SK-N-SH treated with all-trans-retinoic acid at 6 μM for 48 hours (cell line): ENCODE measurements at regions not wholly inside any gene's neighbourhood (a gene's known extent, or its start where the extent isn't known, plus 50 kb on each side); places are given as distances from the start of the nearest gene placed in this dataset.

Experiments used
- ATAC-seq: fragments of 200-7000 bp; cut with Tn5 transposase; 3 replicates; pipeline ENCODE4 v1.9.1; 2020; ENCODE audit warnings: mild to moderate bottlenecking, moderate library complexity
- ARNTL ChIP-seq: fragments of 450-650 bp; formaldehyde crosslinking; IDR thresholded peaks from 2 replicates; pipeline ENCODE4 v1.5.0; 2020; ENCODE audit warnings: low read depth, mild to moderate bottlenecking, moderate library complexity, borderline replicate concordance
- CREB5 ChIP-seq: fragments of 250-450 bp; sonication (Bioruptor Pico); IDR thresholded peaks from 2 replicates; pipeline ENCODE4 v1.5.1; 2020; ENCODE audit warnings: low read depth, mild to moderate bottlenecking, moderate library complexity
- CSDC2 ChIP-seq: fragments of 250-450 bp; sonication (Bioruptor Pico); IDR thresholded peaks from 2 replicates; pipeline ENCODE4 v1.5.0; 2020; ENCODE audit warnings: mild to moderate bottlenecking, moderate library complexity
- ESRRG ChIP-seq: fragments of 250-450 bp; sonication (Bioruptor Pico); IDR thresholded peaks from 2 replicates; pipeline ENCODE4 v1.6.1; 2021; ENCODE audit warnings: mild to moderate bottlenecking
- ISL1 ChIP-seq: fragments of 250-450 bp; sonication (Bioruptor Pico); IDR thresholded peaks from 2 replicates; pipeline ENCODE4 v2.1.2; 2022; ENCODE audit warnings: mild to moderate bottlenecking, moderate library complexity
- OSR1 ChIP-seq: fragments of 250-450 bp; sonication (Bioruptor Pico); IDR thresholded peaks from 2 replicates; pipeline ENCODE4 v1.8.0; 2022; ENCODE audit warnings: moderate library complexity, mild to moderate bottlenecking, inconsistent platforms
- POU6F1 ChIP-seq: fragments of 250-450 bp; sonication (Bioruptor Pico); IDR thresholded peaks from 2 replicates; pipeline ENCODE4 v1.8.0; 2021; ENCODE audit warnings: low read depth, mild to moderate bottlenecking, moderate library complexity, borderline replicate concordance
- PPARA ChIP-seq: fragments of 250-450 bp; sonication (Bioruptor Pico); IDR thresholded peaks from 2 replicates; pipeline ENCODE4 v1.5.0; 2020; ENCODE audit warnings: mild to moderate bottlenecking, borderline replicate concordance
- RARB ChIP-seq: fragments of 250-450 bp; sonication (Bioruptor Pico); IDR thresholded peaks from 2 replicates; pipeline ENCODE4 v1.8.0; 2021; ENCODE audit warnings: mild to moderate bottlenecking, moderate library complexity
- TCF4 ChIP-seq: fragments of 250-450 bp; sonication (Bioruptor Pico); IDR thresholded peaks from 2 replicates; pipeline ENCODE4 v1.8.0; 2021; ENCODE audit warnings: mild to moderate bottlenecking, moderate library complexity, borderline replicate concordance
- TOX ChIP-seq: fragments of 250-450 bp; sonication (Bioruptor Pico); IDR thresholded peaks from 2 replicates; pipeline ENCODE4 v1.8.0; 2021; ENCODE audit warnings: mild to moderate bottlenecking, moderate library complexity, borderline replicate concordance
- TSHZ2 ChIP-seq: fragments of 250-450 bp; sonication (Bioruptor Pico); IDR thresholded peaks from 2 replicates; pipeline ENCODE4 v1.5.0; 2020; ENCODE audit warnings: mild to moderate bottlenecking, moderate library complexity
- ZC3H10 ChIP-seq: fragments of 250-450 bp; sonication (Bioruptor Pico); IDR thresholded peaks from 2 replicates; pipeline ENCODE4 v1.5.1; 2021; ENCODE audit warnings: mild to moderate bottlenecking, moderate library complexity
- ZFP30 ChIP-seq: fragments of 450-650 bp; formaldehyde crosslinking; IDR thresholded peaks from 2 replicates; pipeline ENCODE4 v1.5.0; 2022; ENCODE audit warnings: mild to moderate bottlenecking, moderate library complexity
- ZNF565 ChIP-seq: fragments of 450-650 bp; formaldehyde crosslinking; conservative IDR thresholded peaks from 2 replicates; pipeline ENCODE4 v1.5.0; 2020; ENCODE audit warnings: low read depth, mild to moderate bottlenecking, moderate library complexity
- ZNF70 ChIP-seq: fragments of 450-650 bp; formaldehyde crosslinking; IDR thresholded peaks from 2 replicates; pipeline ENCODE4 v1.5.0; 2020; ENCODE audit warnings: mild to moderate bottlenecking, moderate library complexity
- ZNF8 ChIP-seq: fragments of 450-650 bp; formaldehyde crosslinking; IDR thresholded peaks from 2 replicates; pipeline ENCODE4 v1.5.0; 2020; ENCODE audit warnings: mild to moderate bottlenecking, moderate library complexity

GRCh38 chr2:236394571-236394970 lies 130.4 kb upstream of the ASB18 start (continued):
- TF ChIP-seq OSR1 (CRISPR knock-in tag) (no peak), CSDC2 (no peak)
- TF ChIP-seq, all 23 proteins: peak for 0

- no peak for ATAC-seq
- no peak for TF ChIP-seq PPARA (CRISPR knock-in tag)
- TF ChIP-seq ZNF565 (CRISPR knock-in tag) = no peak
- TF ChIP-seq ESRRG (CRISPR knock-in tag) = no peak
- no peak for TF ChIP-seq POU6F1 (CRISPR knock-in tag)
- no peak for TF ChIP-seq ZNF8 (CRISPR knock-in tag)
- no peak for TF ChIP-seq TSHZ2
- no peak for TF ChIP-seq ARNTL (CRISPR knock-in tag)
- TF ChIP-seq TOX (CRISPR knock-in tag) = no peak
- no peak for TF ChIP-seq ZNF70 (CRISPR knock-in tag)
Measured at GRCh38 chr2:236395067-236395466, 130.9 kb upstream of the ASB18 start.

- no peak for TF ChIP-seq PPARA (CRISPR knock-in tag)
- no peak for TF ChIP-seq ZNF565 (CRISPR knock-in tag)
- no peak for TF ChIP-seq ZFP30 (CRISPR knock-in tag)
- TF ChIP-seq TOX (CRISPR knock-in tag) = no peak
- TF ChIP-seq TCF4 = no peak
- no peak for TF ChIP-seq CREB5 (CRISPR knock-in tag)
- no peak for TF ChIP-seq ISL1 (CRISPR knock-in tag)
- TF ChIP-seq TSHZ2 = no peak
- TF ChIP-seq ZNF70 (CRISPR knock-in tag) = no peak
- TF ChIP-seq ZC3H10 (CRISPR knock-in tag) = no peak
- TF ChIP-seq ZNF8 (CRISPR knock-in tag) = no peak
Measured at GRCh38 chr2:236396818-236397350, 132.7 kb upstream of the ASB18 start.

GRCh38 chr2:236397681-236398080 lies 133.5 kb upstream of the ASB18 start:
- ATAC-seq = no peak
- no peak for TF ChIP-seq ZNF8 (CRISPR knock-in tag)

More at GRCh38 chr2:236396818-236397350, 132.7 kb upstream of the ASB18 start:
- no peak for ATAC-seq

- no peak for ATAC-seq
- no peak for TF ChIP-seq OSR1 (CRISPR knock-in tag)
- no peak for TF ChIP-seq RARB (CRISPR knock-in tag)
- TF ChIP-seq POU6F1 (CRISPR knock-in tag) = no peak
- no peak for TF ChIP-seq ZFP30 (CRISPR knock-in tag)
- no peak for TF ChIP-seq ISL1 (CRISPR knock-in tag)
- no peak for TF ChIP-seq TSHZ2
- TF ChIP-seq CREB5 (CRISPR knock-in tag) = no peak
- TF ChIP-seq ARNTL (CRISPR knock-in tag) = no peak
Measured at GRCh38 chr2:236399409-236399808, 135.2 kb upstream of the ASB18 start.
